ENCODE measurements at regions not wholly inside any gene's neighbourhood (a gene's known extent, or its start where the extent isn't known, plus 50 kb on each side); places are given as distances from the start of the nearest gene placed in this dataset.

- ChIA-PET CTCF (no interaction called here), POLR2A (ENCODE audit: unreplicated experiment) (no interaction called here)
- Histone ChIP-seq H3K9ac (ENCODE audit: low read depth, low read length) (no peak overlapping the region), H2BK20ac (ENCODE audit: low read depth, low read length) (no peak overlapping the region), H3K18ac (ENCODE audit: low read depth, low read length) (no peak overlapping the region), H2AFZ (replicated peaks; ENCODE audit: low read length, poor library complexity) (no peak overlapping the region), H3K4me2 (ENCODE audit: low read depth, low read length) (no peak overlapping the region), H3K9me3 (ENCODE audit: control insufficient read depth, insufficient read depth, low read length) (no peaks in the 10 kb centered on the region), H3K9me1 (ENCODE audit: insufficient read depth, low read length) (no peaks in the 10 kb centered on the region), H3K4me1 (ENCODE audit: control insufficient read depth, insufficient read depth, low read length) (no peaks in the 10 kb centered on the region), H2AK5ac (ENCODE audit: low read depth, low read length) (no peak overlapping the region), H4K8ac (ENCODE audit: low read depth in 2 of 2, low read length in 2 of 2) (no peak overlapping the region), H3K4ac (ENCODE audit: low read depth, low read length) (no peak overlapping the region), H3K4me3 (ENCODE audit: insufficient read depth, low read depth, low read length) (no peak overlapping the region), H3K23ac (ENCODE audit: low read depth, low read length) (no peak overlapping the region), H4K5ac (ENCODE audit: low read depth, low read length) (no peak overlapping the region), H2BK120ac (ENCODE audit: low read depth, low read length) (no peak overlapping the region), H3K36me3 (ENCODE audit: control insufficient read depth, insufficient read depth, low read length) (no peaks in the 10 kb centered on the region), H4K91ac (ENCODE audit: insufficient read depth, low read depth, low read length) (no peak overlapping the region), H3K56ac (ENCODE audit: extremely low read depth, insufficient read depth, low read length) (no peak overlapping the region), H3K14ac (replicated peaks; ENCODE audit: low read depth, low read length) (no peak overlapping the region), H3K27me3 (ENCODE audit: control insufficient read depth, insufficient read depth, low read length) (peaks cover 9% of the 10 kb centered on the region), H4K20me1 (ENCODE audit: insufficient read depth, low read length) (no peaks in the 10 kb centered on the region), H2BK5ac (ENCODE audit: low read depth, low read length, poor library complexity, severe bottlenecking) (no peak overlapping the region), H2BK15ac (ENCODE audit: low read depth, low read length) (no peak overlapping the region), H2AK9ac (replicated peaks; ENCODE audit: low read depth, low read length, poor library complexity) (no peak overlapping the region), H3K27ac (ENCODE audit: insufficient read depth, low read length) (no peak overlapping the region), H3K79me1 (ENCODE audit: low read depth in 1 of 2, low read length in 2 of 2) (no peaks in the 10 kb centered on the region)
- ATAC-seq (ENCODE audit: low read depth) (no peak), DNase-seq (no peak)
- no CpG with 5 or more reads among the region's 2 CpGs for WGBS, 2 experiments (ENCODE audit: extremely low coverage in 2 of 2, insufficient read length in 1 of 2)
- intact Hi-C loops (cut with micrococcal nuclease): no loop called here
- BruUV-seq (replicated peaks): no TSS peak
- in situ Hi-C loops (cut with MboI; ENCODE audit: low sequenced_read_pairs): no loop called here
- dilution Hi-C loops (cut with HindIII; ENCODE audit: low sequenced_read_pairs, unreplicated experiment): no loop called here
- TF ChIP-seq MAFK (IDR thresholded peaks at IDR 0.05; ENCODE audit: low read depth, low read length) (no peak), CHD1 (IDR thresholded peaks at IDR 0.05; ENCODE audit: low read depth, low read length) (no peak), SMC3 (IDR thresholded peaks at IDR 0.05; ENCODE audit: low read depth, low read length) (no peak), CEBPB (IDR thresholded peaks at IDR 0.05; ENCODE audit: low read depth, low read length) (no peak), RAD21 (IDR thresholded peaks at IDR 0.05; ENCODE audit: low read length) (no peak), MXI1 (IDR thresholded peaks at IDR 0.05; ENCODE audit: borderline replicate concordance, low read depth, low read length) (no peak), RFX5 (IDR thresholded peaks at IDR 0.05; ENCODE audit: low read depth, low read length) (no peak), BHLHE40 (IDR thresholded peaks at IDR 0.05; ENCODE audit: low read depth, low read length) (no peak), POLR2A (IDR thresholded peaks at IDR 0.05; ENCODE audit: low read depth, low read length) (no peak), RCOR1 (IDR thresholded peaks at IDR 0.05; ENCODE audit: insufficient replicate concordance, low read length) (no peak), CTCF (conservative IDR thresholded peaks at IDR 0.05; ENCODE audit: low read depth, low read length) (no peak), USF2 (IDR thresholded peaks at IDR 0.05; ENCODE audit: low read depth, low read length) (no peak), FOS (IDR thresholded peaks at IDR 0.05; ENCODE audit: low read depth, low read length) (no peak)
These were observed 67.4 kb upstream of the ARHGAP36 start for GRCh38 chrX:130990723-130991122.
